ENCODE measurements at regions not wholly inside any gene's neighbourhood (a gene's known extent, or its start where the extent isn't known, plus 50 kb on each side); places are given as distances from the start of the nearest gene placed in this dataset.
"Not testable (repeated sequence)": the region's sequence is repeated elsewhere in the genome, so short reads cannot be mapped to it uniquely, and the experiment has no call there.

- H3K4me1 ChIP-seq (replicated peaks in 1 of 4; ENCODE audit: control insufficient read depth in 3 of 4, insufficient read depth in 4 of 4, low read length in 3 of 4); H2BK5ac ChIP-seq (ENCODE audit: low read depth, low read length); H4K20me1 ChIP-seq (replicated peaks in 1 of 2; ENCODE audit: control insufficient read depth in 1 of 2, insufficient read depth in 2 of 2, low read length in 2 of 2); H3K4me2 ChIP-seq (ENCODE audit: insufficient read depth in 1 of 2, low read depth in 2 of 2, low read length in 2 of 2); H3K36me3 ChIP-seq (ENCODE audit: control insufficient read depth in 2 of 4, insufficient read depth in 4 of 4, low read length in 3 of 4); H2BK12ac ChIP-seq (ENCODE audit: low read depth, low read length); H4K8ac ChIP-seq (ENCODE audit: extremely low read depth, insufficient read depth, low read length); H2AFZ ChIP-seq (ENCODE audit: low read length); H3K79me2 ChIP-seq (ENCODE audit: control insufficient read depth in 1 of 2, insufficient read depth in 2 of 2, low read length in 2 of 2); H3K56ac ChIP-seq (replicated peaks; ENCODE audit: insufficient read length, low read depth, low read length); H3K9ac ChIP-seq (replicated peaks in 1 of 4; ENCODE audit: extremely low read depth in 1 of 4, low read depth in 3 of 4, low read length in 3 of 4); DNase-seq (ENCODE audit: low read depth in 1 of 2, low spot score in 2 of 2); H4K91ac ChIP-seq (replicated peaks; ENCODE audit: insufficient read length, low read length); H2BK120ac ChIP-seq (replicated peaks; ENCODE audit: low read depth, low read length); H2AK5ac ChIP-seq (ENCODE audit: low read depth, low read length); H3K27me3 ChIP-seq (replicated peaks in 1 of 4; ENCODE audit: control insufficient read depth in 3 of 4, extremely low read depth in 1 of 4, insufficient read depth in 3 of 4, low read length in 3 of 4); H2BK20ac ChIP-seq (ENCODE audit: low read length); H3K4ac ChIP-seq (replicated peaks; ENCODE audit: insufficient read length, low read depth, low read length); H3K79me1 ChIP-seq (ENCODE audit: low read depth, low read length); H3K9me3 ChIP-seq (ENCODE audit: insufficient read depth in 2 of 2, low read depth in 1 of 2, low read length in 1 of 2); POLR2A ChIA-PET (ENCODE audit: partially characterized antibody); H3K18ac ChIP-seq (ENCODE audit: extremely low read depth, low read length); H4K5ac ChIP-seq (ENCODE audit: insufficient read length, low read depth, low read length); H3K4me3 ChIP-seq (ENCODE audit: extremely low read depth in 1 of 4, insufficient read depth in 2 of 4, low read depth in 3 of 4, low read length in 4 of 4); H3K23me2 ChIP-seq (ENCODE audit: low read depth, low read length); H3K27ac ChIP-seq (ENCODE audit: low read depth, low read length); H3K23ac ChIP-seq (ENCODE audit: insufficient read length); H2BK15ac ChIP-seq (ENCODE audit: low read length); H3K14ac ChIP-seq (ENCODE audit: insufficient read length); FAIRE-seq: not testable (repeated sequence)
- 79% methylated on average over 3 of the region's 3 CpGs; no CpG with 5 or more reads in 1 of the 2 experiments for WGBS, 2 experiments (ENCODE audit: extremely low coverage in 1 of 2, insufficient coverage in 1 of 2, insufficient read length in 1 of 2, insufficient replicate concordance in 2 of 2, low coverage in 1 of 2, low lambda C conversion rate in 2 of 2, missing lambda C conversion rate in 1 of 2)
- CTCF ChIA-PET (ENCODE audit: partially characterized antibody) = interaction anchor here (1.0 kb wide), 1 partner anchor 9 kb away, joined by 3 read pairs; no protein-coding TSS in a partner anchor
Observed at GRCh38 chr13:28605147-28605546, 53.8 kb upstream of the POMP start.
